WTC11 (cell line): ENCODE measurements at regions not wholly inside any gene's neighbourhood (a gene's known extent, or its start where the extent isn't known, plus 50 kb on each side); places are given as distances from the start of the nearest gene placed in this dataset.

ENCODE experiments used
- ATAC-seq: fragments of 200-7000 bp; cut with Tn5 transposase; 2 replicates; pipeline ENCODE4 v1.10.0; 2021; ENCODE audit warnings: mild to moderate bottlenecking, moderate library complexity
- CTCF ChIA-PET: fragments of 300-600 bp; sonication (Branson Sonifier 250); formaldehyde crosslinking; loops from one replicate; lab custom pipeline; 2021; ENCODE audit warnings: antibody characterized with exemption; lab: Charles Lee
- POLR2A ChIA-PET: fragments of 350-600 bp; sonication (Branson Sonifier 250); formaldehyde crosslinking; loops from one replicate; lab custom pipeline; 2021; ENCODE audit warnings: antibody characterized with exemption; lab: Charles Lee
- DNase-seq: peaks from one replicate; pipeline ENCODE4 v3.0.0; 2021; ENCODE audit warnings: low spot score
- H3K27ac Mint-ChIP-seq: 2 replicates; pipeline ENCODE4 v1.8.0; 2021; ENCODE audit warnings: mixed read lengths
- H3K27me3 Mint-ChIP-seq: 2 replicates; pipeline ENCODE4 v1.8.0; 2021; ENCODE audit warnings: low read depth, mild to moderate bottlenecking, moderate library complexity, mixed read lengths
- H3K36me3 Mint-ChIP-seq: 2 replicates; pipeline ENCODE4 v1.8.0; 2021; ENCODE audit warnings: mixed read lengths
- H3K4me1 Mint-ChIP-seq: 2 replicates; pipeline ENCODE4 v1.8.0; 2022; ENCODE audit warnings: mixed read lengths
- H3K4me3 Mint-ChIP-seq: 2 replicates; pipeline ENCODE4 v1.8.0; 2021; ENCODE audit warnings: mild to moderate bottlenecking, moderate library complexity, mixed read lengths
- H3K9me3 Mint-ChIP-seq: 2 replicates; pipeline ENCODE4 v1.8.0; 2021; ENCODE audit warnings: mixed read lengths
- ARID4B ChIP-seq: sonication (generic); formaldehyde crosslinking; IDR thresholded peaks from 2 replicates; pipeline ENCODE4 v1.8.0; 2023; ENCODE audit warnings: missing genetic modification reagents, mild to moderate bottlenecking, borderline replicate concordance
- ATF1 ChIP-seq: sonication (generic); formaldehyde crosslinking; IDR thresholded peaks from 2 replicates; pipeline ENCODE4 v1.8.1; 2023; ENCODE audit warnings: mild to moderate bottlenecking, moderate library complexity, missing genetic modification reagents
- E2F5 ChIP-seq: sonication (generic); formaldehyde crosslinking; IDR thresholded peaks from 2 replicates; pipeline ENCODE4 v1.8.1; 2022; ENCODE audit warnings: mild to moderate bottlenecking, moderate library complexity, missing genetic modification reagents
- ETV6 ChIP-seq: sonication (generic); formaldehyde crosslinking; IDR thresholded peaks from 2 replicates; pipeline ENCODE4 v1.8.1; 2022; ENCODE audit warnings: mild to moderate bottlenecking, missing genetic modification reagents
- FOXK1 ChIP-seq: sonication (generic); formaldehyde crosslinking; IDR thresholded peaks from 2 replicates; pipeline ENCODE4 v1.8.0; 2022; ENCODE audit warnings: mild to moderate bottlenecking, moderate library complexity, missing genetic modification reagents
- FOXP4 ChIP-seq: sonication (generic); formaldehyde crosslinking; IDR thresholded peaks from 2 replicates; pipeline ENCODE4 v1.8.0; 2022; ENCODE audit warnings: mild to moderate bottlenecking, missing genetic modification reagents
- GABPB1 ChIP-seq: sonication (generic); formaldehyde crosslinking; IDR thresholded peaks from 2 replicates; pipeline ENCODE4 v1.8.1; 2023; ENCODE audit warnings: mild to moderate bottlenecking, missing genetic modification reagents
- IRF1 ChIP-seq: sonication (generic); formaldehyde crosslinking; IDR thresholded peaks from 2 replicates; pipeline ENCODE4 v1.8.0; 2023; ENCODE audit warnings: missing genetic modification reagents
- JUN ChIP-seq: sonication (generic); formaldehyde crosslinking; IDR thresholded peaks from 2 replicates; pipeline ENCODE4 v1.8.0; 2023; ENCODE audit warnings: mild to moderate bottlenecking, missing genetic modification reagents
- MYBL2 ChIP-seq: sonication (generic); formaldehyde crosslinking; IDR thresholded peaks from 2 replicates; pipeline ENCODE4 v1.8.1; 2023; ENCODE audit warnings: mild to moderate bottlenecking, moderate library complexity, missing genetic modification reagents
- NFE2L1 ChIP-seq: sonication (generic); formaldehyde crosslinking; IDR thresholded peaks from 2 replicates; pipeline ENCODE4 v1.8.1; 2023; ENCODE audit warnings: missing genetic modification reagents
- STAT6 ChIP-seq: sonication (generic); formaldehyde crosslinking; conservative IDR thresholded peaks from 2 replicates; pipeline ENCODE4 v1.8.1; 2023; ENCODE audit warnings: mild to moderate bottlenecking, low read depth, missing genetic modification reagents, moderate library complexity
- TEAD4 ChIP-seq: sonication (generic); formaldehyde crosslinking; IDR thresholded peaks from 2 replicates; pipeline ENCODE4 v1.8.0; 2022; ENCODE audit warnings: mild to moderate bottlenecking, missing genetic modification reagents
- TP53 ChIP-seq: sonication (generic); formaldehyde crosslinking; IDR thresholded peaks from 2 replicates; pipeline ENCODE4 v1.8.1; 2023; ENCODE audit warnings: mild to moderate bottlenecking, missing genetic modification reagents
- USF2 ChIP-seq: sonication (generic); formaldehyde crosslinking; IDR thresholded peaks from 2 replicates; pipeline ENCODE4 v1.8.1; 2023; ENCODE audit warnings: mild to moderate bottlenecking, missing genetic modification reagents, moderate library complexity
- ZBTB43 ChIP-seq: sonication (generic); formaldehyde crosslinking; IDR thresholded peaks from 2 replicates; pipeline ENCODE4 v1.8.1; 2023; ENCODE audit warnings: mild to moderate bottlenecking, missing genetic modification reagents
- ZNF219 ChIP-seq: sonication (generic); formaldehyde crosslinking; IDR thresholded peaks from 2 replicates; pipeline ENCODE4 v1.8.0; 2023; ENCODE audit warnings: missing genetic modification reagents, mild to moderate bottlenecking, borderline replicate concordance
- ZNF532 ChIP-seq: fragments of 250-450 bp; sonication (Bioruptor Pico); IDR thresholded peaks from 2 replicates; pipeline ENCODE4 v1.9.0; 2021; ENCODE audit warnings: mild to moderate bottlenecking, borderline replicate concordance

GRCh38 chr9:1637401-1637800, 377.7 kb upstream of the SMARCA2 start:
- Mint-ChIP-seq H3K27me3 (no peaks in the 10 kb centered on the region), H3K27ac (no peak overlapping the region)
- no peak for TF ChIP-seq TP53
- no peak for TF ChIP-seq FOXK1 (CRISPR knock-in tag)
- TF ChIP-seq GABPB1 (CRISPR knock-in tag): no peak
- no peak for TF ChIP-seq TEAD4 (CRISPR knock-in tag)
- TF ChIP-seq USF2 (CRISPR knock-in tag): no peak
- TF ChIP-seq ARID4B: no peak
- TF ChIP-seq ATF1 (CRISPR knock-in tag): no peak
- no peak for TF ChIP-seq MYBL2
- no peak for TF ChIP-seq FOXP4 (CRISPR knock-in tag)
- no peak for TF ChIP-seq ZBTB43 (CRISPR knock-in tag)
- no peak for TF ChIP-seq NFE2L1 (CRISPR knock-in tag)
- TF ChIP-seq JUN (CRISPR knock-in tag): no peak
- no peak for TF ChIP-seq ETV6 (CRISPR knock-in tag)
- no peak for TF ChIP-seq ZNF532 (CRISPR knock-in tag)
- no peak for TF ChIP-seq ZNF219 (CRISPR knock-in tag)
- no peak for TF ChIP-seq E2F5
- TF ChIP-seq STAT6 (CRISPR knock-in tag): no peak
- TF ChIP-seq IRF1 (CRISPR knock-in tag): no peak
- TF ChIP-seq, all 79 proteins: peak for 0
- Mint-ChIP-seq H3K36me3 (no peaks in the 10 kb centered on the region), H3K4me3 (no peak overlapping the region), H3K4me1 (no peaks in the 10 kb centered on the region), H3K9me3 (peaks cover 8% of the 10 kb centered on the region)
- peak; percentile 68 for ATAC-seq
- CTCF ChIA-PET: no interaction called here
- DNase-seq: peak; percentile 14
- POLR2A ChIA-PET: no interaction called here
